ENCODE measurements at regions not wholly inside any gene's neighbourhood (a gene's known extent, or its start where the extent isn't known, plus 50 kb on each side); places are given as distances from the start of the nearest gene placed in this dataset.

GRCh38 chr22:27685970-27686369 lies 115.6 kb downstream of the MN1 start:
- intact Hi-C loops (cut with DNase I; ENCODE audit: low total_unique reads), result loop anchor here (10.0 kb wide), 2 partner anchors 51 to 99 kb away; no protein-coding TSS in a partner anchor
- Histone ChIP-seq H3K27ac (peak overlapping the region; percentile 78 to 89), H3K9me3 (no peaks in the 10 kb centered on the region), H3K4me1 (peaks cover 8 to 47% (median 22%) of the 10 kb centered on the region in 4 donors), H3K4me3 (no peak overlapping the region), H3K36me3 (no peaks in the 10 kb centered on the region), H3K27me3 (no peaks in the 10 kb centered on the region)
- no peak for DNase-seq
- TF ChIP-seq CTCF (IDR thresholded peaks at IDR 0.05), result no peak

- Histone ChIP-seq H3K4me3 (no peak overlapping the region), H3K4me1 (peaks cover 8 to 47% (median 22%) of the 10 kb centered on the region in 4 donors), H3K27me3 (no peaks in the 10 kb centered on the region), H3K36me3 (no peaks in the 10 kb centered on the region), H3K27ac (peak overlapping the region; percentile 78 to 89), H3K9me3 (no peaks in the 10 kb centered on the region)
- peak; percentile 86 to 97 for DNase-seq
- intact Hi-C loops (cut with DNase I; ENCODE audit: low total_unique reads), result loop anchor here (10.0 kb wide), 2 partner anchors 52 to 98 kb away; no protein-coding TSS in a partner anchor
- TF ChIP-seq CTCF (IDR thresholded peaks at IDR 0.05), result no peak
Observed at GRCh38 chr22:27686534-27686933, 115.0 kb downstream of the MN1 start.

DNA sequence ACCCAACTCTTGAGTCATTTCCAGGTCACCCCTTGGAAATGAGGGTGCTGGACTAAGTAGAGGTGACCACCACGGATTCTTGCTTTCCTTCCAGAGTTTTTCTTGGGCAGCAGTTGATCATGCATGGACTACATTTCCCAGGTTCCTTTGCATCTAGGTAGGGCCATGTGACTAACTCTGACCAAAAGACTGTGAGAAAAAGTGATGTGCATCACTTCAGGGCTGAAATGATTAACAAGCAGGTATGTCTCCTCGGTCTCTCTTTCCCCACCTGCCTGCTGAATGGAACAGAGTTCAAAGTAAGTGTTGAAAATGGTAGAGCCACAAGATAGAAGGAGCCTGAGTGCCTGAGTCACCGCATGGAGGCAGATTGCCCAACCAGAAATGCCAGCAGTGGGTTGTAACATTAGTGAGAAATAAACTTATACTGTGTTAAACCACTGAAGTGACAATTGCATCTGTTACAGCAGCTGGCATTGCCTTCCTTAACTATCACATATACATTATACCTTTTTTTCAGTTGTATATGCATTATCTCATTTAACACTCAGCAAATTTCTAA lies 113.5 kb downstream of the MN1 start:
- DNase-seq, result no peak
- no peak for TF ChIP-seq CTCF (IDR thresholded peaks at IDR 0.05)
- no peaks in the 10 kb centered on the region for H3K9me3 ChIP-seq
- H3K4me3 ChIP-seq, result no peak overlapping the region
- intact Hi-C loops (cut with DNase I; ENCODE audit: low total_unique reads), result loop anchor here (10.0 kb wide), 2 partner anchors 53 to 97 kb away; no protein-coding TSS in a partner anchor
- H3K36me3 ChIP-seq, result no peaks in the 10 kb centered on the region
- H3K27ac ChIP-seq, result peak overlapping the region in 1 of 2 donors; percentile 89
- H3K27me3 ChIP-seq, result no peaks in the 10 kb centered on the region
- peaks cover 8 to 47% (median 22%) of the 10 kb centered on the region in 4 donors for H3K4me1 ChIP-seq

DNA sequence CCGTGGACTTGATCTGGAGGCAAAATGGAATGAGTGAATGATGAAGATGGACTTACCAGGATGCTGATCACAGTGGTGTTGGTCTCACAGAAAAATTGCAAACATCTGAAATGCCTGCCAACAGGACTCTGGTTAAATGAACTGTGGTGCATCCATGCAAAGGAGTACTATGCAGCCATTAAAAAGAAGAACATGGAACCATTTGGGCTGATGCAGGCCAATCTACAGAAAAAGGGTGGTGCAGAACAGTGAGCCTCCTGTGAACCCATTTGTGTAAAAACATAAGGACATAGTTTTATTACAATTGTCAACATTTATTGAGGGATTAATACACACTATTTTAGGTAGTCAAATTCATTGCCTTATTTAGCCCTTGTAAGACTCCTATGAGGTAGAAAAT lies 111.9 kb downstream of the MN1 start:
- TF ChIP-seq CTCF (IDR thresholded peaks at IDR 0.05), result no peak
- H3K9me3 ChIP-seq, result no peaks in the 10 kb centered on the region

DNA sequence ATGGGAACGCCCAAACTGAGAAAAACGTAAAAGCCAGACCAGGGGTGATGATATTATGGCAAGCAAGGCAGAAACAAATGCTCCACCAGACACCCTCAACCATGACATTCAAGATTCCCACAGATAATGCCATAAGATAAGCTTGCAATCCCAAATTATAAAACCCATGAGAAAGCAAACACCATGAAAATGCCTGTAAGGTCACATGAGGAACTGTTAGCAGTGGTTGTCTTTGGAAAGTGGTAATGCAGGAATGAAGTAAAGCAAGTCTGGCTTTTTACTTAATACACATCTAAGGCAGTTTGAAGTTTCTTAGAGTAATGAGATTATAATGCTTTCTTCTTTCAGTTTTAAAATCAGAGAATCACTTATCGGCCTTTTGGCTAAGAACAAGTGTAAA lies 111.0 kb downstream of the MN1 start:
- Histone ChIP-seq H3K27me3 (no peaks in the 10 kb centered on the region), H3K4me1 (peaks cover 8 to 30% (median 14%) of the 10 kb centered on the region in 4 donors), H3K27ac (peak overlapping the region in 1 of 2 donors; percentile 17), H3K4me3 (no peak overlapping the region), H3K9me3 (no peaks in the 10 kb centered on the region), H3K36me3 (no peaks in the 10 kb centered on the region)
- TF ChIP-seq CTCF (IDR thresholded peaks at IDR 0.05), result no peak
- intact Hi-C loops (cut with DNase I; ENCODE audit: low total_unique reads), result no loop called here
- no peak for DNase-seq

More for the DNA sequence above, 111.9 kb downstream of the MN1 start:
- no peaks in the 10 kb centered on the region for H3K36me3 ChIP-seq
- H3K27ac ChIP-seq, result no peak overlapping the region
- intact Hi-C loops (cut with DNase I; ENCODE audit: low total_unique reads), result loop anchor here (10.0 kb wide), 2 partner anchors 55 to 95 kb away; no protein-coding TSS in a partner anchor
- H3K4me1 ChIP-seq, result peaks cover 8 to 39% (median 20%) of the 10 kb centered on the region in 4 donors
- no peak for DNase-seq
- H3K27me3 ChIP-seq, result no peaks in the 10 kb centered on the region
- H3K4me3 ChIP-seq, result no peak overlapping the region

All from tibial artery (tissue), 4 donors.